Panc1 (cell line): ENCODE measurements at regions not wholly inside any gene's neighbourhood (a gene's known extent, or its start where the extent isn't known, plus 50 kb on each side); places are given as distances from the start of the nearest gene placed in this dataset.

Experiments
- POLR2AphosphoS5 ChIP-seq: IDR thresholded peaks from 2 replicates; pipeline ENCODE4 v1.6.1; 2012; ENCODE audit warnings: mild to moderate bottlenecking, low read depth, low read length, moderate library complexity
- TF ChIP-seq, protein P1 (sequence below): fragments of 450-650 bp; IDR thresholded peaks from 2 replicates; pipeline ENCODE4 v1.5.1; 2017; ENCODE audit warnings: mild to moderate bottlenecking

DNA sequence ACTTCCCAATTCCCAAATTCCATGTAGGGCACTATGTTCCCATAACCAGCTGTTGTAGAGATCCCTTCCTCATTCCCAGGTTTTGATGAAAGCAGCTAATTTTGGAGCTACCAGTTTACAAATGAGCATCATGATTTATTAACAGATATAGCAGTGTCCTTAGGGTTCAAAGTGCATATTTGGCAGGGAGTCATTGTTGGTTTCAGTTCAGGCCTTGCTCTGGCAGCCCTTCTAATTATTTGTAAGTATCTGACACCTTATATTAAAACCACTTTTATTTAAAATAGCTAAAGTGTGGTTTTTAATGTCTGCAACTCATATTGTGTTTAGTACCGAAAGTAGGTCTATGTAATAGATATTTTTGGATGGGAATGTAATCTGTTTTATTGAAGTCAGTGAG is 518.5 kb downstream of the TLL1 start:
- TF ChIP-seq POLR2AphosphoS5 = no peak
- TF ChIP-seq, protein P1, sequence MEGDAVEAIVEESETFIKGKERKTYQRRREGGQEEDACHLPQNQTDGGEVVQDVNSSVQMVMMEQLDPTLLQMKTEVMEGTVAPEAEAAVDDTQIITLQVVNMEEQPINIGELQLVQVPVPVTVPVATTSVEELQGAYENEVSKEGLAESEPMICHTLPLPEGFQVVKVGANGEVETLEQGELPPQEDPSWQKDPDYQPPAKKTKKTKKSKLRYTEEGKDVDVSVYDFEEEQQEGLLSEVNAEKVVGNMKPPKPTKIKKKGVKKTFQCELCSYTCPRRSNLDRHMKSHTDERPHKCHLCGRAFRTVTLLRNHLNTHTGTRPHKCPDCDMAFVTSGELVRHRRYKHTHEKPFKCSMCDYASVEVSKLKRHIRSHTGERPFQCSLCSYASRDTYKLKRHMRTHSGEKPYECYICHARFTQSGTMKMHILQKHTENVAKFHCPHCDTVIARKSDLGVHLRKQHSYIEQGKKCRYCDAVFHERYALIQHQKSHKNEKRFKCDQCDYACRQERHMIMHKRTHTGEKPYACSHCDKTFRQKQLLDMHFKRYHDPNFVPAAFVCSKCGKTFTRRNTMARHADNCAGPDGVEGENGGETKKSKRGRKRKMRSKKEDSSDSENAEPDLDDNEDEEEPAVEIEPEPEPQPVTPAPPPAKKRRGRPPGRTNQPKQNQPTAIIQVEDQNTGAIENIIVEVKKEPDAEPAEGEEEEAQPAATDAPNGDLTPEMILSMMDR = no peak
